Tibial nerve (tissue), 4 donors: ENCODE measurements at regions not wholly inside any gene's neighbourhood (a gene's known extent, or its start where the extent isn't known, plus 50 kb on each side); places are given as distances from the start of the nearest gene placed in this dataset.

Source experiments
- DNase-seq, 2 donors: peaks; one replicate each; pipeline ENCODE4 v3.0.0-alpha.2; 2019; ENCODE audit warnings: low spot score in 2 of 2
- H3K27ac ChIP-seq, 4 donors: fragments of 200-600 bp; sonication (generic) in 3 of 4; one replicate each; pipeline ENCODE4 v1.5.1; 2017 to 2019; ENCODE audit warnings: mild to moderate bottlenecking in 1 of 4
- H3K27me3 ChIP-seq, 2 donors: fragments of 200-600 bp; sonication (generic) in 1 of 2; one replicate each; pipeline versions ENCODE4 v1.5.1 to v1.6.0; 2017 to 2019
- H3K36me3 ChIP-seq, 3 donors: fragments of 200-600 bp; sonication (generic); one replicate each; pipeline ENCODE4 v1.5.1; 2018 to 2019
- H3K4me1 ChIP-seq, 4 donors: fragments of 200-600 bp; sonication (generic) in 3 of 4; one replicate each; pipeline ENCODE4 v1.5.1; 2017 to 2019
- H3K4me3 ChIP-seq, 4 donors: fragments of 200-600 bp; sonication (generic) in 3 of 4; one replicate each; pipeline ENCODE4 v1.5.1; 2017 to 2019; ENCODE audit warnings: mild to moderate bottlenecking in 1 of 4, moderate library complexity in 1 of 4
- H3K9me3 ChIP-seq, 4 donors: fragments of 200-600 bp; sonication (generic) in 3 of 4; one replicate each; pipeline ENCODE4 v1.5.1; 2017 to 2019
- CTCF ChIP-seq, 5 experiments: fragments of 200-600 bp in 3 of 5; fragments of 450-650 bp in 2 of 5; sonication (generic) in 3 of 5; IDR thresholded peaks; one replicate each; pipeline ENCODE4 v1.5.1; 2016 to 2019; ENCODE audit warnings: antibody characterized with exemption in 5 of 5, mild to moderate bottlenecking in 3 of 5, moderate library complexity in 2 of 5
- EP300 ChIP-seq, 2 donors: sonication (generic); formaldehyde crosslinking; IDR thresholded peaks; one replicate each; pipeline ENCODE4 v1.6.1; 2017; ENCODE audit warnings: antibody characterized with exemption in 2 of 2, mild to moderate bottlenecking in 1 of 2
- POLR2A ChIP-seq, 2 donors: fragments of 450-650 bp; IDR thresholded peaks; one replicate each; pipeline ENCODE4 v1.6.1; 2017; ENCODE audit warnings: antibody characterized with exemption in 2 of 2, mild to moderate bottlenecking in 2 of 2, moderate library complexity in 2 of 2
- WGBS, 2 donors: methylation state at CpG; one replicate each; pipeline ENCODE4 v1.1.5; 2018; 5-methylcytosine and 5-hydroxymethylcytosine counted together

- Histone ChIP-seq H3K36me3 (no peaks in the 10 kb centered on the region), H3K4me1 (no peaks in the 10 kb centered on the region), H3K4me3 (no peak overlapping the region), H3K27me3 (no peaks in the 10 kb centered on the region), H3K9me3 (no peaks in the 10 kb centered on the region), H3K27ac (no peak overlapping the region)
- WGBS, 2 donors = 66 to 69% methylated on average over 3 of the region's 3 CpGs
- no peak for DNase-seq
- TF ChIP-seq CTCF (IDR thresholded peaks at IDR 0.05) = no peak
- no peak for TF ChIP-seq POLR2A (IDR thresholded peaks at IDR 0.05)
- no peak for TF ChIP-seq EP300 (IDR thresholded peaks at IDR 0.05)
Measured at GRCh38 chr5:117302949-117303348, 728.3 kb upstream of the SEMA6A start.

DNA sequence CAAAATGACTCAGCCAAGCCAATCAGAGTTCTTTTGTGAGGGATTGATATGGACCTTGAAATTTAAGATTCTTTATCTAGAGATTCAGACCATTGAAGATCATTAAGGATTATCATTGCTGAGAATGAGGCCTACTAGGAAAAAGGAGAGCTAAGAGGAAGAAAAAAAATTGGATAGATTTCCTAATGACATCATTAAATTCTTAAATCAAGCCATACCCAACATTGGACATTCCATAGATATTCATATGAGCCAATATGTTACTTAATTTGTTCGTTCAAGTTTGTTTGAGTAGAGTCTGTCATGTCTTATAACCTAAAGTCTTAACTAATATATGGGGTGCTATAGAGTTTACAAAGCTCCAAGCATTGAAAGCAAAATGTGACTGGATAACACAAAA lies 727.9 kb upstream of the SEMA6A start:
- WGBS, 2 donors = 59 to 61% methylated on average over 1 of the region's 1 CpG
- TF ChIP-seq EP300 (IDR thresholded peaks at IDR 0.05) = no peak
- TF ChIP-seq POLR2A (IDR thresholded peaks at IDR 0.05) = no peak
- TF ChIP-seq CTCF (IDR thresholded peaks at IDR 0.05) = no peak
- H3K27ac ChIP-seq = no peak overlapping the region
- H3K4me3 ChIP-seq = no peak overlapping the region
- no peaks in the 10 kb centered on the region for H3K4me1 ChIP-seq
- no peaks in the 10 kb centered on the region for H3K9me3 ChIP-seq
- H3K27me3 ChIP-seq = no peaks in the 10 kb centered on the region
- no peak for DNase-seq
- no peaks in the 10 kb centered on the region for H3K36me3 ChIP-seq

DNA sequence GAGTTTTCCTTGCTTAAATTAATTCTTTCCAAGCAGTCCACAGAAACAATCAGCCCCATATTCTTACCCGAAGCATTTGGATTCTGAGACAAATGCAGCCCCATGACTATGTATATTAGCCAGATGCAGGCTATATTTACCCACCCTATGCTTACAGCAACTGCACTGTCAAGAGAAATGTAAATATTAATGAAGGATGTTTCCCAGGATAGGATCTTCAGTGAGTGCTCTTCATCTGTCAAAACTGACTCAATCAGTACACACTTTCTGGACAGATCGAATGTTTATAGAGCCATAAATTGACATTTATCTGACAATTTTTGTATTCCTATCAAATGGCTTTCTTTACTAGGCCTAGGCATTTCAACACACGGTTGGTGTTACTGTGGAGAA lies 725.3 kb upstream of the SEMA6A start:
- H3K27ac ChIP-seq = no peak overlapping the region
- H3K9me3 ChIP-seq = no peaks in the 10 kb centered on the region
- no peak for TF ChIP-seq EP300 (IDR thresholded peaks at IDR 0.05)
- no peak for TF ChIP-seq POLR2A (IDR thresholded peaks at IDR 0.05)
- TF ChIP-seq CTCF (IDR thresholded peaks at IDR 0.05) = no peak
- H3K27me3 ChIP-seq = no peaks in the 10 kb centered on the region
- no peak for DNase-seq
- no peak overlapping the region for H3K4me3 ChIP-seq
- no peaks in the 10 kb centered on the region for H3K4me1 ChIP-seq
- no peaks in the 10 kb centered on the region for H3K36me3 ChIP-seq
- 77 to 83% methylated on average over 3 of the region's 3 CpGs for WGBS, 2 donors

DNA sequence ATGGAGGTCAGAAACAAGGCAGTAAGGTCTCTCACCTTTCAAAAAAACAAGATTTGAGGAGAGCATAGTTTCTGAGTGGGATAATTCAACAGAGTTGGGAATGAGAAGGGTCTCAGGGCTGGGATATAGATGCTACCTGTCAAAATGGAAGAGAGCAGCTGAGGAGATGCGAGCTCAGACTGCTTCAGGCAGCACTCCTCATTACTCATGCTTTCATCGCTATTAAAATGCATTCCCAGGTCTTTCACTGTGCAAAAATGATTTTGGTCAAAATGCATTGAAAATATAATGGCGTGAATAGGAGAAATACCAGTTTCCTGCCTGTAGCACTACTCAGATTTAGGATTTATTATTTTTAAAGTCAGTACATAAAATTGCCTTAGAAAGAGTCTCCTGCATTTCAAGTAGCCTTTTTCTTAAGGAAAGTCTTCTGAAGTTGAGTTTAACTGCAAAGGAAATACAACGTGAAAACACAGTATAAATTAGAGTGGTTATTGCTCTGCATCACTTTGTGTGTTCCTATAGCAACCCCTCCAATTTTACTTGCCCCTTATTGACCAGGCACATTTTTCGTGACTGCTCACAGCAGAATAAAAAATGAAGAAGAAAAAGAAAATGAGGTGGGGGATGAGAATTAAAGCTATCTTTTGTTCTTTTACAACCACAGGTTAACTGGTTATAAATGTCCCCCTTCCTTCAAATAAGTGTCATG lies 724.8 kb upstream of the SEMA6A start:
- H3K9me3 ChIP-seq = peaks cover 0 to under 1% (median 0%) of the 10 kb centered on the region in 4 donors
- WGBS, 2 donors = 83 to 87% methylated on average over 5 of the region's 5 CpGs
- TF ChIP-seq POLR2A (IDR thresholded peaks at IDR 0.05) = no peak
- no peaks in the 10 kb centered on the region for H3K27me3 ChIP-seq
- no peaks in the 10 kb centered on the region for H3K4me1 ChIP-seq
- H3K27ac ChIP-seq = no peak overlapping the region
- no peaks in the 10 kb centered on the region for H3K36me3 ChIP-seq
- no peak overlapping the region for H3K4me3 ChIP-seq
- no peak for DNase-seq

- Histone ChIP-seq H3K27ac (no peak overlapping the region), H3K36me3 (no peaks in the 10 kb centered on the region), H3K27me3 (no peaks in the 10 kb centered on the region), H3K4me3 (no peak overlapping the region), H3K4me1 (no peaks in the 10 kb centered on the region), H3K9me3 (peaks cover 0 to 7% (median 2%) of the 10 kb centered on the region in 4 donors)
- TF ChIP-seq CTCF (IDR thresholded peaks at IDR 0.05) (no peak), EP300 (IDR thresholded peaks at IDR 0.05) (no peak), POLR2A (IDR thresholded peaks at IDR 0.05) (no peak)
- 79 to 86% methylated on average over 2 of the region's 2 CpGs for WGBS, 2 donors
- no peak for DNase-seq
Measured at GRCh38 chr5:117296872-117297271, 722.2 kb upstream of the SEMA6A start.
